RCC 7860 (cell line): ENCODE measurements at regions not wholly inside any gene's neighbourhood (a gene's known extent, or its start where the extent isn't known, plus 50 kb on each side); places are given as distances from the start of the nearest gene placed in this dataset.
"Not testable (repeated sequence)": the region's sequence is repeated elsewhere in the genome, so short reads cannot be mapped to it uniquely, and the experiment has no call there.

Experiments
- DNase-seq: peaks from one replicate; pipeline ENCODE4 v3.0.0-alpha.2; 2015; ENCODE audit warnings: low spot score
- FAIRE-seq: peaks from 2 replicates; lab custom pipeline; 2012; peaks lifted over from hg19 to GRCh38; lab: Jason Lieb, UNC

GRCh38 chr12:58671196-58671595 is 249.1 kb downstream of the LRIG3 start:
- DNase-seq (no peak), FAIRE-seq (no peak)

DNA sequence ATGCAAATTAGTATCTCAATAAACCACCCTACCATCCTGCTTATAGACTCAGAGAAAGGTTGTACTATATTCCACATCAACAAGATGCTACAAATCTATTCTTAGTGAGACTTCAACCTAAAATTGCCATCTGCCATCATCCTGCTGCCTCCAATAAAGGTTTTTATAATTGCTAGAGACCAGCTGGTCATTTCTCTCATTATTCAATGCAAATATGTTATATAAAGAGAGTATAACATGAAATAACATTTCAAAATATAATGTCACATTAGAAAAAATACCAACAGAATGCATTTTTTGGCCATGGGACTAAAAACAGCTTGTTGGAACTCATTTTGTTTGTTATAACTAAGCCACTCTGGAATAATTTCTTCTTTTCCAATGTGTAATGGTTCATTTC is 247.3 kb downstream of the LRIG3 start:
- DNase-seq (no peak), FAIRE-seq (no peak)

DNA sequence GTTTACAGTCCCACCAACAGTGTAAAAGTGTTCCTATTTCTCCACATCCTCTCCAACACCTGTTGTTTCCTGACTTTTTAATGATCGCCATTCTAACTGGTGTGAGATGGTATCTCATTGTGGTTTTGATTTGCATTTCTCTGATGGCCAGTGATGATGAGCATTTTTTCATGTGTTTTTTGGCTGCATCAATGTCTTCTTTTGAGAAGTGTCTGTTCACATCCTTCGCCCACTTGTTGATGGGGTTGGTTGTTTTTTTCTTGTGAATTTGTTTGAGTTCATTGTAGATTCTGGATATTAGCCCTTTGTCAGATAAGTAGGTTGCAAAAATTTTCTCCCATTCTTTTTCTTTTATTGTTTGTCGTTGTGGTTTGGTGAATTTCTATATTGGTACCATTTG is 242.5 kb downstream of the LRIG3 start:
- FAIRE-seq, DNase-seq: not testable (repeated sequence)

DNA sequence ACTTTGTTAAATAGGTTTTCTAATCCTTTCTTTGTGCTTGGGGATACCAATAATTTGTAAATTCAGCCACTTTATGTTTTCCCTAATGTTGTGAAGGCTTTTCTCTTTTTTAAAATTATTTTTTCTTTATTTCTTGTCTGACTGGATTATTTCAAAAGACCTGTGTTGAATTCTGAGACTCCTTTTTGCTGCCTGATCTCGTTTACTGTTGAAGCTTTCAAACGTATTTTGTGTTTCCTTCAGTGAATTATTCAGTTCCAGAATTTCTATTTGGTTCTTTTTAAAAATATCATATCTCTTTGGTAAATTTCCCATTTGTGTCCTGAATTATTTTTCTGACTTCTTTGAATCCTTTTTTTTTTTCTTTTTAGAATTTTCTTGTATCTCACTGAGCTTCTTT is 241.6 kb downstream of the LRIG3 start:
- FAIRE-seq (no peak), DNase-seq (no peak)

- FAIRE-seq (no peak), DNase-seq (no peak)
Measured at GRCh38 chr12:58681730-58682129, 238.6 kb downstream of the LRIG3 start.

DNA sequence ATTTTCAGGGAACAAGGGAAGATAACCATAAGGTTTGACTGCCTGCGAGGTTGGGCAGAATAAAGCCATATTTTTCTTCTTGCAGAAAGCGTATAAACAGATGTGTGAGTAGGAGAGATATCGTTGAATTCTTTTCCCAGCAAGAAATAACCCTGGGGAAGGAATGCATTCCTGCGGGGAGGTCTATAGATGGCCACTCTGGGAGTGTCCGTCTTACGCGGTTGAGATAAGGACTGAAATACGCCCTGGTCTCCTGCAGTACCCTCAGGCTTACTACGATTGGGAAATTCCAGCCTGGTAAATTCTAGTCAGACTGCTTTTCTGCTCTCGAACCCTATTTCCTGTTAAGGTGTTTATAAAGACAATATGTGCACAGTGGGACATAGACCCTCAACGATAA is 225.0 kb downstream of the LRIG3 start:
- no peak for FAIRE-seq

DNA sequence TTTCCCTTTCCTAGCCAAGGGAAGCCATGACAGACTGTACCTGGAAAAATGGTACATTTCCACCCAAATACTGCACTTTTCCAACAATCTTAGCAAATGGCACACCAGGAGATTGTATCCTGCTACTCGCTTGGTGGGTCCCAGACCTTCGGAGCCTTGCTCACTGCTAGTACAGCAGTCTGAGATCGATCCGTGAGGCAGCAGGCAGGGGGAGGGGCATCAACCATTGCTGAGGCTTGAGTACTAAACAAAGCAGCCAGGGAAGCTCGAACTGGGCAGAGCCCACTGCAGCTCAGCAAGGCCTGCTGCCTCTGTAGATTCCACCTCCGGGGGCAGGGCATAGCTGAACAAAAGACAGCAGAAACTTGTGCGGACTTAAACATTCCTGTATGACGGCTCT is 218.8 kb downstream of the LRIG3 start:
- FAIRE-seq: no peak

More for the DNA sequence above, 225.0 kb downstream of the LRIG3 start:
- no peak for DNase-seq

DNA sequence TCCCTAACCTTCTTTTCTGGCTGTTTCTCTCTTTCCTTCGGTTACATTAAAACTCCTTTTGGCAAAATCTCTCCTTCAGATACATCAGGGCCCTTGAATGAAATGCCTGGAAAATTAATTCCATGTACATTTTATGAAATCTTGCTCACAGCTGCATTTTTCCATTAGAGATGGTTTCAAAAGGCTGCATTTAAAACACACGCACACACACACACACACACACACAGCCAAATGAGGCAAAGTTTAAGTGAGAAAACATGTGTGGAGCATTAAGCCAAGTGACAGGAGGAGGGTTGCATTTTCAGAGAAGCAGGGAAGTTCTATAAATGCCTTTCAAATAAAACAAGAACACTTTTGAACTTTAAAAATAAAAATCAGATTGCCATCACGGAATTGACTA is 216.4 kb downstream of the LRIG3 start:
- no peak for DNase-seq
- no peak for FAIRE-seq

More for the DNA sequence above, 218.8 kb downstream of the LRIG3 start:
- no peak for DNase-seq

- not testable (repeated sequence) for DNase-seq, FAIRE-seq
Measured at GRCh38 chr12:58704770-58705169, 215.5 kb downstream of the LRIG3 start.

GRCh38 chr12:58710901-58711300 is 209.4 kb downstream of the LRIG3 start:
- FAIRE-seq: no peak

DNA sequence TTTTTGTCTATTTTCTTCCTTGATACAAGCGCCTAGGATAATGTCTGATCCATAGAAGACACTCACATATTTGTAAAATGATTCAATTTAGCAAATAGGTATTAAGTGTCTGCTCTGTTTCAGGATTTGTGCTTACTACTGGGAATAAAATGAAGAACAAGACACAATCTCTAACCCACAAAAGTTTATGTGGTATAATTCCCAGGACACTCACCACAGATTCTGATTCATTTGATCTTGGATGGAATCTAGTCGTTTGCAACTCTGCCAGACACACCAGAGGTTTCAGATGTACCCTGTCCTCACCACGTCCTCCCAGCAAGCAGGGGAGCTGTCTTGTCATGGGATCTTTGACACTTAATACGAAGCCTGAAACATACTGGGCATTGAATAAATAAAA is 208.3 kb downstream of the LRIG3 start:
- peak; percentile 43 for FAIRE-seq

More at GRCh38 chr12:58710901-58711300, 209.4 kb downstream of the LRIG3 start:
- no peak for DNase-seq

GRCh38 chr12:58712976-58713375 is 207.3 kb downstream of the LRIG3 start:
- no peak for DNase-seq
- FAIRE-seq: no peak

More for the DNA sequence above, 208.3 kb downstream of the LRIG3 start:
- DNase-seq: peak; percentile 8

- FAIRE-seq: no peak
Measured at GRCh38 chr12:58719161-58719560, 201.1 kb downstream of the LRIG3 start.

GRCh38 chr12:58720421-58720820 is 199.9 kb downstream of the LRIG3 start:
- no peak for DNase-seq
- no peak for FAIRE-seq

More at GRCh38 chr12:58719161-58719560, 201.1 kb downstream of the LRIG3 start:
- no peak for DNase-seq

- no peak for FAIRE-seq
- DNase-seq: no peak
Measured at GRCh38 chr12:58725400-58726105, 194.8 kb downstream of the LRIG3 start.

DNA sequence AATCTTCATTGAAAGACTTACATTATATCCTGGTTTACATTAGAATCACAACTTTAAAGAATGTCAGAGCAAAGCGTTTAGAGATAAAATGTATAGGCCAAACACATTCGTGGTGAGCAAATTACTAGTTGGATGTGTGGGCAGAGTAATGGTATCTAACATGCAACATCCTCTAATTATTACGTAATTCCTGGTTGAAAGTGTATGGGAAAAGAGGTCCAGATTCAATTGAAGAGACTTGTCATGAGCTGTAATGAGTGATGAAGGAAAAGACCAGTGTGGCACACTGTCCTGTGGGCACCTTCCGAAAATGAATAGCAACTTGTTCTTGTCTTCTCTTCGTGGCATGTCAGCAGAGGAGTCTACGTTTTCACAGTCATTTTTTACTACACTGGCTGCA is 192.8 kb downstream of the LRIG3 start:
- FAIRE-seq: no peak
- no peak for DNase-seq

DNA sequence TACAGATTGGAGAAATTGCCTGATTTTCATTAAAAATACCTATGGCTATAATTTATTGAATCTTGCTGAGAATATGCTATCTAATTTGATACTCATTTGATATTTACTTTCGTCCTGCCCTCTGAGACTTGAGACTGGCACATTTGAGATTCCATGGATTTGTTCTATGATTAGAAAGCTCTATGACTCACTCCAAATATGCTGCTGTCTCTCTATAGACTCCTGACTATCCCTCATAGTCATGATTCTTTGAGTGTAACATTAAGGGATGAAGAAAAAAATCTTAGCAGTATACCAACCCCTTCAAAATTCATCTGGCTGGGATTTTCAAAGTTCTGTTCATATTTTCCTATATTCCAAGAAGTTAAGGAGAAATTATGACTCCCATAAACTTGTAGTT is 191.9 kb downstream of the LRIG3 start:
- FAIRE-seq: no peak
- DNase-seq: no peak

DNA sequence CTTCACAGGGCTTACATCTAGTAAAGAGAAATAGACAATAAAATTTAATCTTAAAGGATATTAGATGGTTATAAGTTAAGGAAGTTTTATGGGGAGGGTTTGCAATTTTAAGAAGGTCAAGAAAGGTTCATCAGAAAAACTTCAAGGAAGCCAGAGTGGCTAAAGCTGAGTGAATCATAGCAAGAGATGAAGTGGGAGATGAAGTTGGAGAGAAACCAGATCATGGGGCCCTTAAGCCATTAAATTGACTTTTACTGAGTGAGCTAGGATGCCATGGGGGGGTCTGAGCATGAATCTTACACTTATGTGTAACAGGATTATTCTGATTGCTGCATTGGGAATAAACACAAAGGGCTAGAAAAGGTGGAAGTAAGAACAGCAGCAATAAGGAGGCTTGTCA is 189.2 kb downstream of the LRIG3 start:
- FAIRE-seq (no peak), DNase-seq (no peak)

DNA sequence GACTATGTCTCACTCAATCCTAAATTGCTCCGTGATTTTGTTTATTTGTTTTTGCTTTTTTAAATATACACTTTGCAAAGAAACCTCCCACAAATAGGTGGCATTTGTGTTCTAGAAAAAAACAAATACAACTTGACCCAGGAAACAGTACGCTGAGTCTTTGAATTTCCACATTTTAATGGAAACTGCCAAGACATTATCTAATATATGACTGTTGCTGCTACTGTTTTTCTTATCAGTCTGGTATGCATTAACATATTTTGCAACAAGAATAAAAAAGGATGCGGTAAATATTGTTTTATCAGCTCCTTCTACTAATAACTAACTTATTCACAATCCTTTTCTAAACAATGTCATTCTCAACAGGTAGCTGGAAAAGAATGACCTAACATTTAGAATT is 187.4 kb downstream of the LRIG3 start:
- FAIRE-seq (no peak), DNase-seq (no peak)

DNA sequence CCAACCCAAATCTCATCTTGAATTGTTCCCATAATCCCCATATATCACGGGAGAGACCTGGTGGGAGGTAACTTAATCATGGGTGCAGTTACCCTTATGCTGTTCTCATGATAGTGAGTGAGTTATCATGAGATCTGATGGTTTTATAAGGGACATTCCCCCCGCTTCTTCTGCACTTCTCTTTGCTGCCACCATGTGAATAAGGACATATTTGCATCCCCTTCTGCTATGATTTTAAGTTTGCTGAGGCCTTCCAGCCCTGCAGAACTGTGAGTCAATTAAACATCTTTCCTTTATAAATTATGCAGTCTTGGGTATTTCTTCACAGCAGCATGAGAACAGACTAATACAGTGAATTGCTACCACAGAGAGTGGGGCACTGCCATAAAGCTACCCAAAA is 179.1 kb downstream of the LRIG3 start:
- DNase-seq (no peak), FAIRE-seq (no peak)

DNA sequence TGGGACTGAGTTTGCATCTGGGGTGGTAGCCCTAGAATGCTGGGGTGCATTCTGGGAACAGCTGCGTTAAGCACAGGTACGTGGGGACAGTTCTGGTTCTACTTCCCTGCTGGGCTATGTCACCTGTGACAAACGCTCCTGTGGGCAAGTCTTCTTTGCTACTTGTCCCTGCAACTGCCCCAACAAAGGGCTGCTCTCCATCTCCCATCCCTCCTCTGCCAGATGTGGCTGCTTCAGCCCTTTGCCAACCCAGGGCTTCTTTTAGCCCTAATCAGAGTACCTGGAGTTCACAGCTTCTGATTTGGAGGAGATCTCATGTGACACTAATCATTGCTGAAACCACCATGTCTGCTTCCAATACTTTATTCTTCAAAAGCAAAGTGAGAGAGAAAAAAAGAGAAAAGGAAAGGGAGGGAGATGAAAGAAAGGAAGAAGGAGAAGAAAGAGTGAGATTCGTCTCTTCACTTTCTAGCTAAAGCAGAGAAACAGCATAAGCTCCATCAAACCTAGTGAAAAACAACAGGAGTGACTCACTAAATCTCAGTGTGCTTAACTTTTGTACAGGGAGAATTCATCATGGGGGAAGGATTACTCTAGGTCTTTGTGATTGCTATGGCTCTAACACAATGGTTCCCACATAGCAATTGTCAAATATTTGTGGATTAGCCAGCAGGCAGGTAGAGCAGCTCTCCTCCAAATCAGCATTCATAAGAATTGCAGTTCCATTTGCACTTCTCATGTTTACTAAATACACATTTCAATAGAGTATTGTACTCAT is 174.8 kb downstream of the LRIG3 start:
- no peak for DNase-seq
- no peak for FAIRE-seq

DNA sequence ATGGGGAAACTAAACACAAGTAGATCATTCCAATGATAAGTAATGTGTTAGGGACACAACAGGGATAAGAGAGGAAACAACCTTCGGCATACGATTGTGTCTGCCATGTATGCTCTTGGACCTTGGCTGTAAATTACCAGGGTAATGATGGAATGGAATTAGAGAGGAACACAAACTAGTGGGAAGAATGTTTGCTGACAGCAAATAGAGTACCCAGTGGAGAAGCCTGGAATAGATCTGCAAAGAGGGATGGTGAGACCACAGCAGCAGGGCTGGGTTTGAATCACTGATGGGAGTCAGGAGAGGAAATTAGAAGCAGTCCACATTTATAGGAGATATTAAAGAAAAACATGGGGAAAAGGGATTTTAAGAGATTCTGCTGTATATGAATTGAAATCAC is 172.8 kb downstream of the LRIG3 start:
- DNase-seq (no peak), FAIRE-seq (no peak)
